Uterus (tissue), 2 donors: ENCODE measurements at regions not wholly inside any gene's neighbourhood (a gene's known extent, or its start where the extent isn't known, plus 50 kb on each side); places are given as distances from the start of the nearest gene placed in this dataset.

ENCODE experiments used
- POLR2A ChIP-seq, 2 donors: fragments of 450-650 bp; IDR thresholded peaks; one replicate each; pipeline ENCODE4 v1.6.1; 2016; ENCODE audit warnings: antibody characterized with exemption in 2 of 2, mild to moderate bottlenecking in 1 of 2, moderate library complexity in 1 of 2
- TF ChIP-seq, protein P1 (sequence below), 4 experiments: fragments of 200-600 bp in 2 of 4; fragments of 450-650 bp in 2 of 4; sonication (generic) in 2 of 4; IDR thresholded peaks; one replicate each; pipeline ENCODE4 v1.5.1; 2016 to 2019; ENCODE audit warnings: antibody characterized with exemption in 4 of 4, mild to moderate bottlenecking in 2 of 4, moderate library complexity in 1 of 4

DNA sequence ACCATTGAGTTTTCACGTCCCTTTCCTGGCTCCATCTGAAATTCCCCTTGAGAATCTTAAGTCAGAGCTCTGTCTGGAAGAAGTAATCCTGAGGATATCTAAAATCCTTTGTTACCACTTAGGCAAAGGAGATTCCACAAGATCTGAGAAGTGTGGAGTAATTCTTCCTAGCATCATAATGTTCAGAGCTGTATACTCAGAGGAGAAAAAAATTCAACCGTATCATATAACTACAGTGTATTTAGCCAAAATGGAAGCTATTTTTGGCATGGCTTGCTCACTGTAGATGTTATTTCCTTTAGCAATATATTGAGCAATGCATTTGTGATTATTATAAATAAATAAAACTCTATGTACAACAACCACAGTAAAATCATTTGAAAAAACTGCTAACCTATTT is 1858.4 kb downstream of the EFNA5 start:
- no peak for TF ChIP-seq POLR2A (IDR thresholded peaks at IDR 0.05)
- TF ChIP-seq, protein P1, sequence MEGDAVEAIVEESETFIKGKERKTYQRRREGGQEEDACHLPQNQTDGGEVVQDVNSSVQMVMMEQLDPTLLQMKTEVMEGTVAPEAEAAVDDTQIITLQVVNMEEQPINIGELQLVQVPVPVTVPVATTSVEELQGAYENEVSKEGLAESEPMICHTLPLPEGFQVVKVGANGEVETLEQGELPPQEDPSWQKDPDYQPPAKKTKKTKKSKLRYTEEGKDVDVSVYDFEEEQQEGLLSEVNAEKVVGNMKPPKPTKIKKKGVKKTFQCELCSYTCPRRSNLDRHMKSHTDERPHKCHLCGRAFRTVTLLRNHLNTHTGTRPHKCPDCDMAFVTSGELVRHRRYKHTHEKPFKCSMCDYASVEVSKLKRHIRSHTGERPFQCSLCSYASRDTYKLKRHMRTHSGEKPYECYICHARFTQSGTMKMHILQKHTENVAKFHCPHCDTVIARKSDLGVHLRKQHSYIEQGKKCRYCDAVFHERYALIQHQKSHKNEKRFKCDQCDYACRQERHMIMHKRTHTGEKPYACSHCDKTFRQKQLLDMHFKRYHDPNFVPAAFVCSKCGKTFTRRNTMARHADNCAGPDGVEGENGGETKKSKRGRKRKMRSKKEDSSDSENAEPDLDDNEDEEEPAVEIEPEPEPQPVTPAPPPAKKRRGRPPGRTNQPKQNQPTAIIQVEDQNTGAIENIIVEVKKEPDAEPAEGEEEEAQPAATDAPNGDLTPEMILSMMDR (IDR thresholded peaks at IDR 0.05), result no peak
